ENCODE measurements at regions not wholly inside any gene's neighbourhood (a gene's known extent, or its start where the extent isn't known, plus 50 kb on each side); places are given as distances from the start of the nearest gene placed in this dataset.

DNA sequence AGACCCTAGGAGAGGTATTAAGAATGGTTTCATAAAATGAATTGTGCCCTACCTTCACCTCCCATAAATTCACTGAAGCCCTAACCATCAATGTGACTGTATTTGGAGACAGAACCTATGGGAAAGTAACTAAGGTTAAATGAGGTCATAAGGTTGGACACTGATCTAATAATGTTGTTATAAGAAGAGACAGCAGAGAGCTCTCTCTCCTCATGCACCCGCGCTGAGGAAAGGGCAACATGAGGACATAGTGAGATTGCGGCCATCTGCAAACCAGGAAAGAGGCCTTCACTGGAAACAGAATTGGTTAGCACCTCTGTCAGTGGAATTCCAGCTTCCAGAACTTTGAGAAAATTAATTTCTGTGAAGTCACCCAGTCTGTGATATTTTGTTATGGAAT lies 1396.1 kb upstream of the MIR17HG start:
- TF ChIP-seq, protein P1, sequence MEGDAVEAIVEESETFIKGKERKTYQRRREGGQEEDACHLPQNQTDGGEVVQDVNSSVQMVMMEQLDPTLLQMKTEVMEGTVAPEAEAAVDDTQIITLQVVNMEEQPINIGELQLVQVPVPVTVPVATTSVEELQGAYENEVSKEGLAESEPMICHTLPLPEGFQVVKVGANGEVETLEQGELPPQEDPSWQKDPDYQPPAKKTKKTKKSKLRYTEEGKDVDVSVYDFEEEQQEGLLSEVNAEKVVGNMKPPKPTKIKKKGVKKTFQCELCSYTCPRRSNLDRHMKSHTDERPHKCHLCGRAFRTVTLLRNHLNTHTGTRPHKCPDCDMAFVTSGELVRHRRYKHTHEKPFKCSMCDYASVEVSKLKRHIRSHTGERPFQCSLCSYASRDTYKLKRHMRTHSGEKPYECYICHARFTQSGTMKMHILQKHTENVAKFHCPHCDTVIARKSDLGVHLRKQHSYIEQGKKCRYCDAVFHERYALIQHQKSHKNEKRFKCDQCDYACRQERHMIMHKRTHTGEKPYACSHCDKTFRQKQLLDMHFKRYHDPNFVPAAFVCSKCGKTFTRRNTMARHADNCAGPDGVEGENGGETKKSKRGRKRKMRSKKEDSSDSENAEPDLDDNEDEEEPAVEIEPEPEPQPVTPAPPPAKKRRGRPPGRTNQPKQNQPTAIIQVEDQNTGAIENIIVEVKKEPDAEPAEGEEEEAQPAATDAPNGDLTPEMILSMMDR (conservative IDR thresholded peaks at IDR 0.05; ENCODE audit: low read depth, low read length) = no peak
- no peak for TF ChIP-seq EZH2 (IDR thresholded peaks at IDR 0.05; ENCODE audit: low read length, unreplicated experiment)
